ENCODE measurements at regions not wholly inside any gene's neighbourhood (a gene's known extent, or its start where the extent isn't known, plus 50 kb on each side); places are given as distances from the start of the nearest gene placed in this dataset.

- H3K27ac ChIP-seq (ENCODE audit: extremely low read length, insufficient read depth, low read length): no peak overlapping the region
- no peaks in the 10 kb centered on the region for H3K36me3 ChIP-seq (replicated peaks in 1 of 2; ENCODE audit: control insufficient read depth in 1 of 2, insufficient read depth in 2 of 2, low read length in 2 of 2)
- no peak overlapping the region for H3K4me2 ChIP-seq (ENCODE audit: low read depth, low read length)
- H2AFZ ChIP-seq (ENCODE audit: low read length): no peak overlapping the region
- peaks cover 68% of the 10 kb centered on the region for H3K9me3 ChIP-seq (ENCODE audit: low read length)
- no peaks in the 10 kb centered on the region for H3K79me2 ChIP-seq (ENCODE audit: insufficient read depth, low read length)
- in situ Hi-C loops (cut with HindIII; ENCODE audit: extremely low pct_ligation_motif_present, low pct_unique_long_range_greater_than_20kb) (no loop called here), intact Hi-C loops (cut with micrococcal nuclease; ENCODE audit: unreplicated experiment) (no loop called here)
- ChIA-PET POLR2A (no interaction called here), CTCF (ENCODE audit: low intra/inter-chr PET ratio, low total read pairs) (no interaction called here)
- no peak for FAIRE-seq
- H3K9ac ChIP-seq (ENCODE audit: insufficient read depth, low read depth, low read length): no peak overlapping the region
- H3K4me3 ChIP-seq (replicated peaks in 1 of 3; ENCODE audit: insufficient read depth in 1 of 3, low read depth in 2 of 3, low read length in 3 of 3): no peak overlapping the region
- 0% methylated on average over 3 of the region's 3 CpGs for WGBS (ENCODE audit: low lambda C conversion rate)
- no peaks in the 10 kb centered on the region for H3K4me1 ChIP-seq (ENCODE audit: insufficient read depth, low read length)
- no peak for ATAC-seq
- H3K27me3 ChIP-seq (ENCODE audit: control insufficient read depth in 1 of 2, insufficient read depth in 2 of 2, low read length in 2 of 2): no peaks in the 10 kb centered on the region
- BruUV-seq (replicated peaks): no TSS peak
- no peaks in the 10 kb centered on the region for H4K20me1 ChIP-seq (ENCODE audit: insufficient read depth, low read length)
- no peak for DNase-seq (ENCODE audit: low spot score)
- TF ChIP-seq ZNF34 (CRISPR knock-in tag; IDR thresholded peaks at IDR 0.05; ENCODE audit: borderline replicate concordance): no peak
- no peak for TF ChIP-seq NR2F6 (IDR thresholded peaks at IDR 0.05)
- TF ChIP-seq NR2F6 (CRISPR knock-in tag; IDR thresholded peaks at IDR 0.05): no peak
- no peak for TF ChIP-seq ZMYM3 (CRISPR knock-in tag; IDR thresholded peaks at IDR 0.05)
- no peak for TF ChIP-seq NFKB2 (CRISPR knock-in tag; IDR thresholded peaks at IDR 0.05; ENCODE audit: borderline replicate concordance)
- no peak for TF ChIP-seq ZHX1 (CRISPR knock-in tag; IDR thresholded peaks at IDR 0.05; ENCODE audit: low read depth)
- no peak for TF ChIP-seq FOXP4 (CRISPR knock-in tag; IDR thresholded peaks at IDR 0.05)
- TF ChIP-seq ZNF350 (CRISPR knock-in tag; IDR thresholded peaks at IDR 0.05; ENCODE audit: borderline replicate concordance, low read depth): no peak
- no peak for TF ChIP-seq CBFB (CRISPR knock-in tag; IDR thresholded peaks at IDR 0.05)
- no peak for TF ChIP-seq PBX3 (CRISPR knock-in tag; IDR thresholded peaks at IDR 0.05; ENCODE audit: borderline replicate concordance)
- no peak for TF ChIP-seq AFF4 (CRISPR knock-in tag; IDR thresholded peaks at IDR 0.05)
- TF ChIP-seq GABPB1 (CRISPR knock-in tag; IDR thresholded peaks at IDR 0.05): no peak
- no peak for TF ChIP-seq TMF1 (CRISPR knock-in tag; IDR thresholded peaks at IDR 0.05; ENCODE audit: low read depth)
- no peak for TF ChIP-seq SP1 (IDR thresholded peaks at IDR 0.05)
- no peak for TF ChIP-seq SP1 (CRISPR knock-in tag; IDR thresholded peaks at IDR 0.05)
- no peak for TF ChIP-seq ZSCAN25 (CRISPR knock-in tag; IDR thresholded peaks at IDR 0.05)
- no peak for TF ChIP-seq ZNF598 (CRISPR knock-in tag; IDR thresholded peaks at IDR 0.05; ENCODE audit: borderline replicate concordance)
- TF ChIP-seq ONECUT2 (CRISPR knock-in tag; IDR thresholded peaks at IDR 0.05): no peak
Observed at GRCh38 chr15:87577336-87577735, 679.2 kb downstream of the NTRK3 start.

Data from HepG2 (cell line).